NAMALWA (cell line): ENCODE measurements at regions not wholly inside any gene's neighbourhood (a gene's known extent, or its start where the extent isn't known, plus 50 kb on each side); places are given as distances from the start of the nearest gene placed in this dataset.

Experiments
- DNase-seq: peaks from one replicate; pipeline ENCODE4 v3.0.0-alpha.2; 2015; ENCODE audit warnings: low spot score

DNA sequence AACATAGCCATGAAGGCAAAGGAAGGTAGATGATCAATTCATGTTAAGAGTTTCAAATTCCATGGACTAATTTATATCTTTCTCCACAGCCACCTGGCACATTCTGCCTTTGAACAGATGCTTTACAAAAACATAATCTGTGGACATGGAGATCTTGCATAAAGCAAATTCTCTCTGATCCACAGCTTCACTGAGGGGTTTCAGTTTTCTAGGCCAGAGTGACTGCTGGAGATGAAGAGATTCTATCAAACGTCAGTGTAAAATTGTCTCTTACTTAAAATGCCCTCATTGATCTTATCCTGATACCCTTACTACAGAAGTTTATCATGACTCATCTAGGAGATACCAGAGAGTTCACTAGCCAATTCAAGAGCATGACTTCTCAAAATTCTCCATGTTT, 291.6 kb downstream of the DAD1 start:
- DNase-seq, result no peak

GRCh38 chr14:22296722-22297121, 292.3 kb downstream of the DAD1 start:
- no peak for DNase-seq

DNA sequence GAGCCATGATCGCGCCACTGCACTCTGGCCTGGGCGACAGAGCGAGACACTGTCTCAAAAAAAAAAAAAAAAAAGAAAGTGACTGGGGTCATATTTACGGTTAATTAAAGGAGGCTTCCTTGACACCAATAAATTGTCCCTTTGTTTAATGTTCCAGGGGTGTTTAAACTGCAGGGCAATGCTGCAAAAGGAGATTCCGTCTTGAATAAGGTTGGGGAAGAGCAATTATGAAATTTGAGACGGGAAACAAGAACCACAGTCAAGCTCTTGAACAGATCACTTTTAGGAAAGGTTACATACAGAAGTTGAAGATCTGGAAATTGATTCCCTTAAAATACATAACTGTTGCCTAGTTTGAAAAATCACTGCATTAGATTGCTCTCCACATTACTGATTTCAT, 292.9 kb downstream of the DAD1 start:
- no peak for DNase-seq

DNA sequence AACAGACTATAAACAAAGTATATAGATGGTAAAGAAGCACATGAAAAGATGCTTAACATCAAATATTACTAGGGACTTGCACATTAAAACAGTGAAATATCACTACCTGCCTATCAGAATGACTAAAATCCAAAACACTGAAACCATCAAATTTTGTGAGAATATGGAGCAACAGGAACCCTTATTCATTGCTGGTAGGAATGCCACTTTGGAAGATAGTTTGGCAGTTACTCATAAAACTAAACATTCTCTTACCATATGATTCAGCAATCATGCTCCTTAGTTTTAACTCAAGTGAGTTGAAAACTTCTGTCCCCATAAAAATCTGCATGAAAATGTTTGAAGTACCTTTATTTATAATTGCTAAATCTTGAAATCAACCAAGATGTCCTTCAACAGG, 297.6 kb downstream of the DAD1 start:
- no peak for DNase-seq

DNA sequence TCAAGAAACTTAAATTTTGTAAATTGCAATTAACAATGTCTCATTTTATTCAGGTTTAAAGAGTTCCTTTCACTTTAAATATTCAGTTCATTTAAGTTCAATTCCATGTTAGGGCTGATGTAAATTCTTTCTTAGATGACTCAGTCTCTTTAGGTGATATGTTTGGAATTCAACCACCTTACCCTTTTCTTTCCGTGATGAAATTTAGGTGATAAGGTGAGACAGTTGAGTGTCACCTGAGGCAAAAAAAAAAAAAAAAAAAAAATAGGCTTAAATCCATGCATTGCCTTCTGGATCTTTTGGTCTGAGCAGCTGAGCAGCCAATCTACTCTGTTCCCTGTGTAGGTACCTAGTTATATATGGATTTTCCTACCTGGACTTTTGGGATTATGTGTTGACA, 299.5 kb downstream of the DAD1 start:
- DNase-seq, result no peak

- DNase-seq, result no peak
Measured at GRCh38 chr14:22285991-22286390, 303.0 kb downstream of the DAD1 start.

GRCh38 chr14:22282949-22283348, 306.1 kb downstream of the DAD1 start:
- no peak for DNase-seq

GRCh38 chr14:22282417-22282816, 306.6 kb downstream of the DAD1 start:
- DNase-seq, result peak; percentile 70

GRCh38 chr14:22281447-22281874, 307.6 kb downstream of the DAD1 start:
- peak; percentile 51 for DNase-seq

GRCh38 chr14:22280497-22281316, 308.3 kb downstream of the DAD1 start:
- DNase-seq, result peak; percentile 16

- peak; percentile 55 for DNase-seq
Measured at GRCh38 chr14:22276913-22277816, 311.9 kb downstream of the DAD1 start.

DNA sequence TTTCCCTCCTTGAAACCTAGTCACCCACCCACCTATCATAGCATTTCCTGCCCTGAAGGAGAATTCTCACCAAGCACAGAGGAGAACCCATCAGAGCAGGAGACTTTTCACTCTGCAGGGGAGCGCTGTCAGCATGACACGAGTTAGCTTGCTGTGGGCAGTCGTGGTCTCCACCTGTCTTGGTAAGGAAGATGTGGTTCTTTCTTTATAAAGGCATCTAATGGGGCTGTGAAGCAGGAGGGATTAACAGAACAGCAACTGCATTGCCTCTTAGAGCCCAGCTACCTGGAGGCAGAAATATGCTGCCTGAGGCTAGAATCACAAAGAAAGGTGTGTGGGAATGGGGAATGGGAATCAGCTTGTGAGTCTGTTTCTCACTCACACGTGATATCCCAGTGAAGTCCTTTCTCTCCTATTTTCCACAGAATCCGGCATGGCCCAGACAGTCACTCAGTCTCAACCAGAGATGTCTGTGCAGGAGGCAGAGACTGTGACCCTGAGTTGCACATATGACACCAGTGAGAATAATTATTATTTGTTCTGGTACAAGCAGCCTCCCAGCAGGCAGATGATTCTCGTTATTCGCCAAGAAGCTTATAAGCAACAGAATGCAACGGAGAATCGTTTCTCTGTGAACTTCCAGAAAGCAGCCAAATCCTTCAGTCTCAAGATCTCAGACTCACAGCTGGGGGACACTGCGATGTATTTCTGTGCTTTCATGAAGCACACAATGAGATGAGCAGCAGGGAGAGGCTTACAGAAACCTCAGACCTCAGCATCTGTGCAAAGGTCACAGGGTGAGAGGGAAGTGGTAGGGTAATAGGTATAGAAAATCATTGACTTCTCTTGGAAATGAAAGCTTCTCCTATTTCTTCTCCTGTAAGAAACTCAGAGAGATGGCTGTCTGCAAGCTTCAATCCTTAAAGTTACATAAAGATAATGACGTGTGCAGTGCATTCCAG, 316.9 kb downstream of the DAD1 start:
- DNase-seq, result no peak

DNA sequence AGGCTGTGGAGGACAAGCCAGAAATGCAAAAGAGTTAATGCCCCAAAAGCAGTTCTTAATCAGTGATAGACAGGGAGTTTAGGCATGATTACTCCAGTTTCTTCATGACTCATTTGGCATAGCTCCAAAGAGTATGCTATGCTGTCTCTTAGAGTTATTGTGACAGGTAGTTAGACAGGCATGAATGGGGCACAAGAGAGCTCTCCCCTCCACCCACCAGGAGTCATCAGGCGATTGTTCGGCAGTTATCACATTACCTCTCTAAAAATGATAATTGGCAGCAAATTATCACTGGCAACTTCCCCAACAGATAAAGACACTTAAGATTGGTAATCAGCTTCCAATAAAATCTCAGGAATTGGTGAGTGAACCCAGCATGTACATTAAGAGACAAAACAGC, 320.1 kb downstream of the DAD1 start:
- no peak for DNase-seq

- no peak for DNase-seq
Measured at GRCh38 chr14:22266683-22267082, 322.3 kb downstream of the DAD1 start.

DNA sequence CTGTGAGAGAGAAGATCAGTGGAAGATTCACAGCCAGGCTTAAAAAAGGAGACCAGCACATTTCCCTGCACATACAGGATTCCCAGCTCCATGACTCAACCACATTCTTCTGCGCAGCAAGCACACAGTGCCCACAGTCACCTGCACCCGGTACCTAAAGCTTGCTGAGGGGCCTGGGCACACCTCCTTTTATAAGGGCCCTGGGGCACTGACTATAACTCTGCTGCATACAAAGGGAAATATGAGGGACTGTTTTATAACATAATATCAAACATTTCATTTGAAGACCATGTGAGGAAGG, 322.9 kb downstream of the DAD1 start:
- DNase-seq, result no peak

- peak; percentile 58 for DNase-seq
Measured at GRCh38 chr14:22265319-22266141, 323.5 kb downstream of the DAD1 start.

DNA sequence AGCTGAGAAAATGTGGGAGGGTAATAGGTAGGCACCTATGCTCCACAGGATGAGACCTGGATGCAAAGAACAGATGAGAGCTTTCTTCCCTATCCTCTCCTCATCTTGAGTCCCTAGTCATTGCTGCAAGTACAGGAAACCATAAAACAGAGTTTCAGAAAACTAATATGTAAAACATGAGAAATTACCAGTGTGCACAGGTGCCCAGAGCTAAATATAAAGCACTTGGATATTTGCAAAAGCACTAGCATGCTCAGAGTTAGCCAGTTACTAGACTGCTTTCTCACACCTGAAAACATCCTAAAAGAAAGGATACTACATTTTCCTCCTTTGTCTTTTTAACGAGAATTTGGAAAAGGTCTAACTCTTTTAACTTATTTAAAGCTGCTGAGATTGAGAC, 324.3 kb downstream of the DAD1 start:
- no peak for DNase-seq

GRCh38 chr14:22263961-22264360, 325.1 kb downstream of the DAD1 start:
- no peak for DNase-seq

- no peak for DNase-seq
Measured at GRCh38 chr14:22262881-22263280, 326.1 kb downstream of the DAD1 start.

DNA sequence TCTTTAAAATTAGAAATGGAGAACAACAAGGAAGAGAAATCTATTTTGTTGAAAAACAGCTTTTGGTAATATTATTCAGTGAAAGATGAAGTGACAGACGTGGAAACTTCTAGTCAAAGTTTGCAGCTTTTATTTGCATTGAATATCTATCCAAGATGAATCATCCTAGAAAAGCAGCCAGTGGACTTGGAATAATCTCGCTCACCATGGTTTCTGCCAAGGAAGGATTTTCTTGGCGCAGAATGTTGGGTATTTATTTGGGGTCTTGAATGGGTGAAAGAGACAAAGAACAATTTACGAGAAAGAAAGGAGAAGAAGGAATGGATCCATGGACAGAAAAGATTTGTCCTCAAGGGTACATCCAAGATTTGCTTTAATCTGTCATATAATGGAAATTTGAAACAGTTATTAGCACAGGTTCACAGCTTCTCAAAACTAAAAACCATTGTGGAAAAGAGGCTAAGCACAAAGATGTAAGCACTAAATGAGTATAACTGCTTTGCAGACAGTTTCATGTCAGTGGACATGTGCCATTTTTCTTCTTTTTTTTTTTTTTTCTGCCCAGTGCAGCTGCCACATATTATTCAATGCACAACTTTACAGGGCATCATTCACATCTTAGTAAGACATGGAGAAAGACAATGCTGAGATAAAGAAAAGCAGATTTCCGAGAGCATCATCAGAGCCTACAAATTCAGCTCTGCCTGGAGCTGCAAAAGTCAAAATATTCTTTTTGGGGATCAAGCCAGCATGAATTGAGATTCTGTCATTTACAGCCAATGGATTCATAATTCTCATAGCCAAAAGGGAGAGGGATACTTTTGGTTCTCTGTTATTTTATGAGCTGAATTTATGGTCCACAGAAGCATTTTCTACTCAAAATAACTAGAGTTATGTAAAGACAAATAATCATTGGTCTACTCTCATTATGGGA, 333.7 kb downstream of the DAD1 start:
- DNase-seq, result no peak
